ENCODE measurements at regions not wholly inside any gene's neighbourhood (a gene's known extent, or its start where the extent isn't known, plus 50 kb on each side); places are given as distances from the start of the nearest gene placed in this dataset.

- TF ChIP-seq CTCF (IDR thresholded peaks at IDR 0.05), result no peak
- TF ChIP-seq POLR2A (IDR thresholded peaks at IDR 0.05), result no peak
Observed at GRCh38 chr11:107221748-107222285, 203.5 kb upstream of the GUCY1A2 start.
